ENCODE measurements at regions not wholly inside any gene's neighbourhood (a gene's known extent, or its start where the extent isn't known, plus 50 kb on each side); places are given as distances from the start of the nearest gene placed in this dataset.

DNA sequence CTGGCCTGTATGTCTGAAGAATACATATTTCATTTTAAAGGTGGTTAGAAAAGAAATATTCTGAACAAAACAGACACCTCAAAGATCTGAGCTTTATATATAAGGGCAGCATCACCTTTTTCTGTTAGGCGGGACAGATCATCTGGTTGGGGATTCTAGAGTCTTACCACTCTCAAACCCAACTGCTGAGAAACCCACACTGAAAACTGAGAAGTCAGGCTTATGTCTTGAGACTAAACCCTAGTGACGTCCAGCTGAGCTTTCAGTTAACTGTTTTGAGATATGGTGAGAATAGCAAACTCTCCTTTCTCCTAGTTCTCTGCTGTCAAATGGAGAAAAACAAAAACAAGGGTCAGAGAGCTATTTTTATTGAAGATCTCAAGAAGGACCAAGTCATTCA lies 63.7 kb upstream of the CCN6 start:
- TF ChIP-seq POLR2A (IDR thresholded peaks at IDR 0.05; ENCODE audit: low read depth, low read length) (no peak), POLR2AphosphoS5 (IDR thresholded peaks at IDR 0.05; ENCODE audit: low read depth, low read length) (no peak), TAF1 (IDR thresholded peaks at IDR 0.05; ENCODE audit: borderline replicate concordance, low read depth, low read length) (no peak)

Measured in GM12892 (cell line).